NOMO-1 (cell line): ENCODE measurements at regions not wholly inside any gene's neighbourhood (a gene's known extent, or its start where the extent isn't known, plus 50 kb on each side); places are given as distances from the start of the nearest gene placed in this dataset.
"Not testable (repeated sequence)": the region's sequence is repeated elsewhere in the genome, so short reads cannot be mapped to it uniquely, and the experiment has no call there.

Source experiments
- DNase-seq, 2 experiments: peaks; one replicate each; lab custom pipeline; 2025; ENCODE audit not compliant: unreplicated experiment in 2 of 2; lab: John Stamatoyannopoulos, UW

DNA sequence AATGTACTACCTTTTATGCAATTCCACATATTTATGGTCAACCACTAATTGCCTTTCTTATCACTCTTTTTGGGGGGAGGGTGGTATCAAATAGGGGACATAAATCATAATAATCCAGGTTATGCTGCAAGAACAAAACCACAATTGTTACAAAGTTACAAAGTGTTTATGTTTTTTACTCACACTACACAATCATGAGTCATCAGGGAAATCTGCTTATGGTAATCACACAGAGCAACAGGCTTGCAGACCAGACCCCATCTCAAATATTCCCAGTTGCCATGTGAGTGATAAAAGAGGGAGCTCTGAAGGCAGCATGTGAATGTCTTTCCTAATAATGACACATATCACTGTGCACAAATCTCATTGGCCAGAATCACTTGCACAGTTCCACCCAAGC, 304.7 kb upstream of the TMEFF2 start:
- no peak for DNase-seq

DNA sequence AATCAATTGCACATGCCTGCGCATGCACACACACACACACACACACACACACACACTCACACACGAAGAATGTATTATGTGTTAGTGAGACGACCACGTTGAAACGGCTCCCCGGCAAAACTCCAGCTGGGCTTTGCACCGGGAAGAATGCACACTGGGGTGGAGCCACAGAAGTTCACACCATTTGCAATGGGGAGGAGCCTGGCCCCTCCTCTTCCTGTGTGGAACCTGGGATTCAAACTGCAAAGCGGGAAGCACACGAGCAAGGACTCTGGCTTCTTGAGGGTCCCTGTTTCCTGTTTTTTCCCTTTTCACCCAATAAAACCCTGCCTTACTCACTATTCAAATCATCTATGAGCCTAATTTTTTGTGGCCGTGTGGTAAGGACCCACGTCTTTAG, 304.0 kb upstream of the TMEFF2 start:
- no peak for DNase-seq

DNA sequence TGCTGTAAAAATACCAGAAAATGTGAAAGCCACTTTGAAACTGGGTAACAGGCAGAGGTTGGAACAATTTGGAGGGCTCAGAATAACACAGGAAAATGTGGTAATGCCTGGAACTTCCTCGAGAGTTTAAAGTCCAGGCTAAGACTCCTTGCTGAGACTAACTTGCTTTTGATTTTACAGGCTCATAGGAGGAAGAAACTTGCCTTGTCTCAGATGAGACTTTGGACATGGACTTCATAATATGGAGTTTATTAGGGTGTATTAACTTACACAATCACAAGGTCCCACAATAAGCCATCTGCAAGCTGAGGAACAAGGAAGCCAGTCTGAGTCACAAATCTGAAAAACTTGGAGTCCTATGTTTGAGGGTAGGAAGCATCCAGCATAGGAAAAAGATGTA, 293.4 kb upstream of the TMEFF2 start:
- not testable (repeated sequence) for DNase-seq

DNA sequence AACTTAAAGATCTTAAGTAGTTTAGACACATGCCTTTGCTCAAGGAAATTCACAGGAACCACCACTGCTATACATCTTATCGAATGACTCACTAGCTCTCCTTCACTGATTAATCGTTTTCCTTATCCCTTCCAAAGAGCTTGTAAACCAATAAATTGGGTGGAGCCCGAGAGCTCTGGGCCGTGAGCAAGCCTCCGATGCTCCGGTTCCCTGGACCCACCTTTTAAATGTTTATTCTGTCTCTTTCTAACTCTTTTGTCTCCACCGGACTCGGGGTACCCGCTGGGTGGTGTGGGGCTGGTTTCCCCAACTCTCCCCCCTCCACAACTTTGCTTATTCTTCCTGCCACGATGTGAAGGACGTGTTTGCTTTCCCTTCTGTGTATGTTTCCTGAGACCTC, 292.9 kb upstream of the TMEFF2 start:
- DNase-seq: no peak

DNA sequence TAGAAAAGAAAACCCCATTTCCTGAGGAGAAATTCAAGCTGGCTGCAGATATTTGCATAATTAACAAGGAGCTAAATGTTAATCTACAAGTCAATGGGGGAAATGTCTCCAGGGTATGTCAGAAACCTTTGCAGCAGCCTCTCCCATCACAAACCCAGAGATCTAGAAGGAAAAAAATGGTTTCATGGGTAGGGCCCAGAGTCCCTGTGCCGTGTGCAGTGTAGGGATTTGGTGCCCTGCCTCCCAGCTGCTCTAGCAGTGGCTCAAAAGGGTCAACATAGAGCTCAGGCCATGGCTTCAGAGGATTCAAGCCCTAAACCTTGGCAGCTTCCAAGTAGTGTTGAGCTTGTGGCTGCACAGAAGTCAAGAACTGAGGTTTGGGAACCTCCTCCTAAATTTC, 290.2 kb upstream of the TMEFF2 start:
- DNase-seq: no peak

DNA sequence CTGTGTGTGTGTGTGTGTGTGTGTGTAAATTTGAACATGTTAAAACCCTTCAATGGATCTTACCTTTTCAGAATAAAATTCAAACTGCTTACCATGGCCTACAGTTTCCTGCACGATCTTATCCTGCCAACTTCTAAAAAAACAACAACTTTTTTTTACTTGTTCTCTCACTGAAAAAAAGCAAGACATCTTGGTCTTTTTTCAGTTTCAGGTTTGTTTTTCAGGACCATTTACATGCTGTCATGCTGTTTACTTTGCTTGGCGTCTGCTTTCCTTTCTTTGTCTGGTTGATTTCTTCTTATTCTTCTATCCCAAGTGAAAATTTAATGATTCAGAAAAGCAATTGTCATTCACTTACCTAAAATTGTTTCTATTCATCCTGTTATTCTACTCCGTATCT, 286.3 kb upstream of the TMEFF2 start:
- DNase-seq: no peak

DNA sequence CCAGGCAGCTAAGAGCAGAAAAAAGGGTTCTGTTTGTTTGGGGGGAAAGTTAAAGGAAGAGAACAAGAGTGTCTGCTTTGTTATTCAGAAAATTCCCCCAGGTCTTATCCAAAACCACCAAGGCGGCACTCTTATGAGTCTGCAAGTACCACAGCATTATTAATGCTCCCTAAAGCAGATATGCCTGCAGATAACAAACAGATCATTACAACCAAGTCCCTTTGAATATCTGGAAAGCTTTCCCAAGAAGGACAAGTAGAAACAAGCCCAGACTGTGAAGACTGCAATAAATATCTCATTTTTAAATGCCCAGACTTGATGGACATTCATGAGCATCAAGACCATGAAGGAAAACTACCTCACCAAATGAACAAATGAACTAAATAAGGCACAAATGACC, 278.6 kb upstream of the TMEFF2 start:
- DNase-seq: no peak

GRCh38 chr2:192471982-192472381, 277.2 kb upstream of the TMEFF2 start:
- no peak for DNase-seq

DNA sequence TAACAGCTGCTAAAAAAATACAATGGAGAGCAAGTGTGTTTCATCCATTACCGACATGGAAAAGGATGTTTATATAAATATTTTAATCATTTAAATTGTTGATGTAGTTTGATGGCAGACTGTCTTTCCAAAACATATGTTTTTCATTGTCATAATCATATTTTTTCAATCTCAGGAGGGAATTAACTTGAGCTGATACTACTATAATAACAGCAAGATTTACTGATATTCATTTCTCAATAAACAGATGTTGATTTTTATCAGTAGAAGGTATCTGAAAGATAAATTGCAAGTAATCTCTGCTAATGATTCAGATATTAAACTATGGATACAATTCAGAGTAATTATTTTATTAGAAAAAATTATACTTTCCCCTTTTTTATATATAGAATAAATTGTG, 274.9 kb upstream of the TMEFF2 start:
- DNase-seq: no peak

DNA sequence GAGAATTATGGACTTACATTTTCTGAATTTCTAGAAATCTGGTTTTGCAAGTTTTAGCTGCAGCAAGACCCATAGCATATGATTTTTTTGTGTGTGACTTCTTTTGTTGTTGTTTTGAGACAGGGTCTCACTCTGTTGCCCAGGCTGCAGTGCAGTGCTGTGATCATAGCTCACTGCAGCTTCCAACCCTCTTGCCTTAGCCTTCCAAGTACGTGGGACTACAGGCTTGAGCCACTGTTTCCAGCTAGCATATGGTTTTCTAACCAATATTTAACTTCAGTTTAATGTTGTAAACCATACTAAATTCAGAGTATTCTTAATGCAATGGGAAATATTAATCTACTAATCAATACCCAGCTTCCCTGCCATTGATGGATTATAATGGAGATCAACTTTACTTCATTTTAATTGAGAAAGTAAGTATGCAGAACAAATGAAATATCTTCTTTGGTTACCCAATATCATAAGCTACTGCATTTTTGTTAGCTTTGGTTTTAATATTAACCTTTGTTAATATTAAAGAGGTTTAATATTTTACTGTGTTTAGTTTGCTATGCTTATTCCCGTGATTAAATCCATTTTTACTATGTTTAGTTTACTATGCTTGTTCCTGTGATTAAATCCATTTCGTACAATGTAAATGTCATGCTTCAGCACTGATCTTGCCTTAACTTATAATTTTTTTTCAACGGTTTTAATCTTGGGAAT, 273.4 kb upstream of the TMEFF2 start:
- no peak for DNase-seq

- DNase-seq: no peak
Measured at GRCh38 chr2:192465141-192465540, 270.4 kb upstream of the TMEFF2 start.

GRCh38 chr2:192459422-192459821, 264.7 kb upstream of the TMEFF2 start:
- DNase-seq: no peak

GRCh38 chr2:192448881-192449280, 254.1 kb upstream of the TMEFF2 start:
- no peak for DNase-seq

GRCh38 chr2:192444286-192444838, 249.6 kb upstream of the TMEFF2 start:
- DNase-seq: no peak

- DNase-seq: no peak
Measured at GRCh38 chr2:192443831-192444230, 249.1 kb upstream of the TMEFF2 start.

GRCh38 chr2:192438239-192438638, 243.5 kb upstream of the TMEFF2 start:
- no peak for DNase-seq

DNA sequence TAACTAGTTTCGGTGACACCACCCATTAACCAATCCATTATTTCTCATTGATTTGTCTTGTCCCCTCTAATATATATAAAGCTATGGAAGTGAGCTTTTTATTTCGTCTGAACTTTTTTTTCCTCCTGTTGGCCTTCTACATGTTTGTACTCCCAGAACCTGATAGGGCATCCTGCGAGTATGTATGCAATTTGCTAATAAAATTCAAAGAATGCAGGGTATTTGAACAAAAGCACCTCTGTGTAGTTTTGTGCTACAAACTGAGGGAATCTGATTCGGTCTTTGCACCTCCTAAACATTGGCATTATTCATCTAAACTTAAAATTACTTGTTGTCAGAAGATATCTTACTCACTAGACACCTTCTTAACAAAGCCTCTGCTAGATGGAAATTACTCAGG, 242.9 kb upstream of the TMEFF2 start:
- DNase-seq: no peak

- no peak for DNase-seq
Measured at GRCh38 chr2:192424243-192424642, 229.5 kb upstream of the TMEFF2 start.

DNA sequence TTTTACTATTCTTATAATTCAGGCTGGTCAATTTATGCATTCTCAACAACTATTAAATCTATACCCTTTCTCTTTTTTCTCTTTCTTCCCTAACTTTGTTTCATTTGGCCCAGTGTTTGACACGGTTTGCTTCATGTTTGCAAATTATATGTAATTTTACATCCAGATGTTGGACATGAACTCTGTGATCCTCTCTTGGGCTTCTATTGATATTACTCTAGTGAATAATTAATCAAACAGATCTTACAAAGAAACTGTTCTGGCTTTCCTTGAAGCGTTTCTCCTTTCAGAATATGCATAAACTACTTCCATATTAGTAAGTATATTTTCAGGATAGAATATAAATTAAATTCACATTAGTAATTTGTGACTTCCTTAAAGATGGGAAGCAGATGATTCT, 225.1 kb upstream of the TMEFF2 start:
- no peak for DNase-seq

DNA sequence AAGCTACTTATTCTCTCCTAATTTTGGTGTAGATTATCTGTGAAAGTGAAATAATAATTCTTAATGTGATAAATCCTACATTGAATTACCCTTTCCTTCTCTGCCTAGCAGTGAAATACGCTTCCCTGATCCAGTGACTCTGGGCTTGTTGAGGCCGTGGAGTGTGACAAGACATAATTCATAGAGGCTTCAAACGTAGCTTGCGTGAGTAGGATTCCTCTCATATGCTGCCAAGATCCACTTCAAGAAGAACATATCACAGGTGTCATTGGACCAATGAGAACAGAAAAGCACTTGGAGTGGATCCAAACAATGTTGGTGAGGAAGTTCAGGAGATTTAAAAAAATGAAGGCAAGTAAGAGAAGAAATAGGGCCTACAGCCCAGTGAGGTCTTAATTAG, 221.3 kb upstream of the TMEFF2 start:
- DNase-seq: no peak

GRCh38 chr2:192414794-192415193, 220.1 kb upstream of the TMEFF2 start:
- DNase-seq: no peak

GRCh38 chr2:192413812-192414681, 219.3 kb upstream of the TMEFF2 start:
- DNase-seq: no peak
